ENCODE measurements at regions not wholly inside any gene's neighbourhood (a gene's known extent, or its start where the extent isn't known, plus 50 kb on each side); places are given as distances from the start of the nearest gene placed in this dataset.
"Not testable (repeated sequence)": the region's sequence is repeated elsewhere in the genome, so short reads cannot be mapped to it uniquely, and the experiment has no call there.

GRCh38 chr2:198917926-198918720, 539.6 kb downstream of the SATB2 start:
- no peak for DNase-seq (ENCODE audit: low read depth in 2 of 2, low spot score in 1 of 2)

- DNase-seq (ENCODE audit: low read depth in 2 of 2, low spot score in 1 of 2): no peak
Measured at GRCh38 chr2:198917275-198917674, 540.5 kb downstream of the SATB2 start.

GRCh38 chr2:198916548-198917080, 541.1 kb downstream of the SATB2 start:
- no peak for DNase-seq (ENCODE audit: low read depth in 2 of 2, low spot score in 1 of 2)

GRCh38 chr2:198913394-198914152, 544.2 kb downstream of the SATB2 start:
- no peak for DNase-seq (ENCODE audit: low read depth in 2 of 2, low spot score in 1 of 2)

- DNase-seq (ENCODE audit: low read depth in 2 of 2, low spot score in 1 of 2): no peak
Measured at GRCh38 chr2:198909525-198910267, 548.0 kb downstream of the SATB2 start.

GRCh38 chr2:198905881-198906612, 551.7 kb downstream of the SATB2 start:
- DNase-seq (ENCODE audit: low read depth in 2 of 2, low spot score in 1 of 2): no peak

- no peak for DNase-seq (ENCODE audit: low read depth in 2 of 2, low spot score in 1 of 2)
Measured at GRCh38 chr2:198901894-198902293, 555.8 kb downstream of the SATB2 start.

- DNase-seq (ENCODE audit: low read depth in 2 of 2, low spot score in 1 of 2): no peak
Measured at GRCh38 chr2:198900141-198900540, 557.6 kb downstream of the SATB2 start.

- no peak for DNase-seq (ENCODE audit: low read depth in 2 of 2, low spot score in 1 of 2)
Measured at GRCh38 chr2:198890490-198890889, 567.2 kb downstream of the SATB2 start.

- DNase-seq (ENCODE audit: low read depth in 2 of 2, low spot score in 1 of 2): no peak
Measured at GRCh38 chr2:198883604-198884003, 574.1 kb downstream of the SATB2 start.

GRCh38 chr2:198880986-198881385, 576.8 kb downstream of the SATB2 start:
- no peak for DNase-seq (ENCODE audit: low read depth in 2 of 2, low spot score in 1 of 2)

GRCh38 chr2:198880421-198880820, 577.3 kb downstream of the SATB2 start:
- no peak for DNase-seq (ENCODE audit: low read depth in 2 of 2, low spot score in 1 of 2)

- no peak for DNase-seq (ENCODE audit: low read depth in 2 of 2, low spot score in 1 of 2)
Measured at GRCh38 chr2:198874472-198874858, 583.3 kb downstream of the SATB2 start.

- no peak for DNase-seq (ENCODE audit: low read depth in 2 of 2, low spot score in 1 of 2)
Measured at GRCh38 chr2:198873503-198874471, 584.0 kb downstream of the SATB2 start.

- DNase-seq (ENCODE audit: low read depth in 2 of 2, low spot score in 1 of 2): no peak
Measured at GRCh38 chr2:198863655-198864054, 594.1 kb downstream of the SATB2 start.

GRCh38 chr2:198861080-198861479, 596.7 kb downstream of the SATB2 start:
- DNase-seq (ENCODE audit: low read depth in 2 of 2, low spot score in 1 of 2): no peak

- DNase-seq (ENCODE audit: low read depth in 2 of 2, low spot score in 1 of 2): no peak
Measured at GRCh38 chr2:198857246-198857645, 600.5 kb downstream of the SATB2 start.

- not testable (repeated sequence) for DNase-seq (ENCODE audit: low read depth in 2 of 2, low spot score in 1 of 2)
Measured at GRCh38 chr2:198855746-198856145, 602.0 kb downstream of the SATB2 start.

GRCh38 chr2:198852248-198852647, 605.5 kb downstream of the SATB2 start:
- no peak for DNase-seq (ENCODE audit: low read depth in 2 of 2, low spot score in 1 of 2)

GRCh38 chr2:198825534-198825933, 632.2 kb downstream of the SATB2 start:
- no peak for DNase-seq (ENCODE audit: low read depth in 2 of 2, low spot score in 1 of 2)

Measured in stimulated activated CD8-positive, alpha-beta memory T cell treated with anti-CD3 and anti-CD28 coated beads, Interleukin-4, amount 100 ng/mL, for 4 hours (primary cell).